SK-N-DZ (cell line): ENCODE measurements at regions not wholly inside any gene's neighbourhood (a gene's known extent, or its start where the extent isn't known, plus 50 kb on each side); places are given as distances from the start of the nearest gene placed in this dataset.
"Not testable (repeated sequence)": the region's sequence is repeated elsewhere in the genome, so short reads cannot be mapped to it uniquely, and the experiment has no call there.

Experiments
- DNase-seq: peaks from one replicate; pipeline ENCODE4 v3.0.0-alpha.2; 2015; ENCODE audit warnings: low spot score

- no peak for DNase-seq
Observed at GRCh38 chr19:20388706-20389225, 176.8 kb downstream of the ZNF737 start.

- DNase-seq: peak; percentile 92
Observed at GRCh38 chr19:20385061-20385460, 180.5 kb downstream of the ZNF737 start.

GRCh38 chr19:20371911-20372310 lies 193.7 kb downstream of the ZNF737 start:
- DNase-seq: no peak

- not testable (repeated sequence) for DNase-seq
Observed at GRCh38 chr19:20371304-20371703, 194.3 kb downstream of the ZNF737 start.

- peak; percentile 5 for DNase-seq
Observed at GRCh38 chr19:20367811-20368294, 197.7 kb downstream of the ZNF737 start.

- DNase-seq: no peak
Observed at GRCh38 chr19:20365146-20365545, 198.1 kb downstream of the ZNF486 start.

- DNase-seq: peak; percentile 17
Observed at GRCh38 chr19:20359933-20360720, 193.1 kb downstream of the ZNF486 start.

GRCh38 chr19:20358841-20359465 lies 191.9 kb downstream of the ZNF486 start:
- DNase-seq: not testable (repeated sequence)

GRCh38 chr19:20357921-20358320 lies 190.9 kb downstream of the ZNF486 start:
- no peak for DNase-seq

GRCh38 chr19:20351244-20351643 lies 184.2 kb downstream of the ZNF486 start:
- no peak for DNase-seq

- peak; percentile 23 for DNase-seq
Observed at GRCh38 chr19:20349206-20349605, 182.2 kb downstream of the ZNF486 start.

- no peak for DNase-seq
Observed at GRCh38 chr19:20339444-20339843, 172.4 kb downstream of the ZNF486 start.

GRCh38 chr19:20334760-20335159 lies 167.7 kb downstream of the ZNF486 start:
- DNase-seq: peak; percentile 79

- no peak for DNase-seq
Observed at GRCh38 chr19:20333508-20333907, 166.5 kb downstream of the ZNF486 start.

- DNase-seq: no peak
Observed at GRCh38 chr19:20325151-20325550, 158.1 kb downstream of the ZNF486 start.

GRCh38 chr19:20321139-20321763 lies 154.2 kb downstream of the ZNF486 start:
- no peak for DNase-seq

GRCh38 chr19:20320191-20320590 lies 153.2 kb downstream of the ZNF486 start:
- DNase-seq: no peak

GRCh38 chr19:20318616-20319015 lies 151.6 kb downstream of the ZNF486 start:
- DNase-seq: no peak

- peak; percentile 92 for DNase-seq
Observed at GRCh38 chr19:20315543-20315942, 148.5 kb downstream of the ZNF486 start.

GRCh38 chr19:20313894-20314293 lies 146.9 kb downstream of the ZNF486 start:
- DNase-seq: peak; percentile 60

GRCh38 chr19:20307127-20307526 lies 140.1 kb downstream of the ZNF486 start:
- DNase-seq: no peak

GRCh38 chr19:20296314-20296713 lies 129.3 kb downstream of the ZNF486 start:
- not testable (repeated sequence) for DNase-seq
